ENCODE measurements at regions not wholly inside any gene's neighbourhood (a gene's known extent, or its start where the extent isn't known, plus 50 kb on each side); places are given as distances from the start of the nearest gene placed in this dataset.

- Histone ChIP-seq H4K91ac (ENCODE audit: insufficient read depth, low read depth, low read length) (peak overlapping the region; percentile 100), H3K4ac (ENCODE audit: low read depth, low read length) (peak overlapping the region; percentile 99), H3K36me3 (ENCODE audit: control insufficient read depth, insufficient read depth, low read length) (no peaks in the 10 kb centered on the region), H4K20me1 (ENCODE audit: insufficient read depth, low read length) (no peaks in the 10 kb centered on the region), H2BK120ac (ENCODE audit: low read depth, low read length) (peak overlapping the region; percentile 100), H3K18ac (ENCODE audit: low read depth, low read length) (peak overlapping the region; percentile 99), H2AFZ (replicated peaks; ENCODE audit: low read length, poor library complexity) (peak overlapping the region; percentile 81), H2BK15ac (ENCODE audit: low read depth, low read length) (peak overlapping the region; percentile 97), H2BK5ac (ENCODE audit: low read depth, low read length, poor library complexity, severe bottlenecking) (peak overlapping the region; percentile 98), H3K9ac (ENCODE audit: low read depth, low read length) (peak overlapping the region; percentile 33; the same call in 1 of the 2 replicates), H3K9me3 (ENCODE audit: control insufficient read depth, insufficient read depth, low read length) (peaks cover 3% of the 10 kb centered on the region; the same call in 1 of the 2 replicates), H2AK5ac (ENCODE audit: low read depth, low read length) (peak overlapping the region; percentile 100), H3K79me1 (ENCODE audit: low read depth in 1 of 2, low read length in 2 of 2) (peaks cover 0 to 11% of the 10 kb centered on the region in 2 experiments; a peak in 1 of 4 replicates), H3K56ac (ENCODE audit: extremely low read depth, insufficient read depth, low read length) (peak overlapping the region; percentile 98; the same call in 1 of the 2 replicates), H3K27me3 (ENCODE audit: control insufficient read depth, insufficient read depth, low read length) (no peaks in the 10 kb centered on the region), H3K4me1 (ENCODE audit: control insufficient read depth, insufficient read depth, low read length) (peaks cover 30% of the 10 kb centered on the region), H3K4me3 (ENCODE audit: insufficient read depth, low read depth, low read length) (no peak overlapping the region), H3K14ac (replicated peaks; ENCODE audit: low read depth, low read length) (peak overlapping the region; percentile 96), H2AK9ac (replicated peaks; ENCODE audit: low read depth, low read length, poor library complexity) (peak overlapping the region; percentile 74), H3K27ac (ENCODE audit: insufficient read depth, low read length) (peak overlapping the region; percentile 51), H4K5ac (ENCODE audit: low read depth, low read length) (peak overlapping the region; percentile 96), H2BK20ac (ENCODE audit: low read depth, low read length) (peak overlapping the region; percentile 98), H3K4me2 (ENCODE audit: low read depth, low read length) (no peak overlapping the region), H3K23ac (ENCODE audit: low read depth, low read length) (peak overlapping the region; percentile 82), H4K8ac (ENCODE audit: low read depth in 2 of 2, low read length in 2 of 2) (peak overlapping the region; percentile 91 to 99), H3K9me1 (ENCODE audit: insufficient read depth, low read length) (peaks cover 24% of the 10 kb centered on the region)
- dilution Hi-C loops (cut with HindIII; ENCODE audit: low sequenced_read_pairs, unreplicated experiment) (no loop called here), intact Hi-C loops (cut with micrococcal nuclease) (no loop called here), in situ Hi-C loops (cut with MboI; ENCODE audit: low sequenced_read_pairs) (no loop called here)
- CTCF ChIA-PET = interaction anchor here (1.5 kb wide), 1 partner anchor 58 kb away, joined by 7 read pairs; no protein-coding TSS in a partner anchor
- ATAC-seq (ENCODE audit: low read depth) (peak; percentile 46), DNase-seq (peak; percentile 74)
- 100% methylated on average over 1 of the region's 7 CpGs; no CpG with 5 or more reads in 1 of the 2 experiments for WGBS, 2 experiments (ENCODE audit: extremely low coverage in 2 of 2, insufficient read length in 1 of 2)
- no TSS peak for BruUV-seq (replicated peaks)
- POLR2A ChIA-PET (ENCODE audit: unreplicated experiment) = no interaction called here
- TF ChIP-seq NFE2L2 (IDR thresholded peaks at IDR 0.05; ENCODE audit: low read depth, low read length) = peak; percentile 15; the same call in 1 of the 2 replicates
- TF ChIP-seq SMC3 (IDR thresholded peaks at IDR 0.05; ENCODE audit: low read depth, low read length) = no peak
- no peak for TF ChIP-seq MXI1 (IDR thresholded peaks at IDR 0.05; ENCODE audit: borderline replicate concordance, low read depth, low read length)
- no peak for TF ChIP-seq RAD21 (IDR thresholded peaks at IDR 0.05; ENCODE audit: low read length)
- no peak for TF ChIP-seq MAZ (IDR thresholded peaks at IDR 0.05; ENCODE audit: borderline replicate concordance, low read depth, low read length)
- TF ChIP-seq BHLHE40 (IDR thresholded peaks at IDR 0.05; ENCODE audit: low read depth, low read length) = no peak
- TF ChIP-seq USF2 (IDR thresholded peaks at IDR 0.05; ENCODE audit: low read depth, low read length) = no peak
- TF ChIP-seq RFX5 (IDR thresholded peaks at IDR 0.05; ENCODE audit: low read depth, low read length) = no peak
- TF ChIP-seq CHD1 (IDR thresholded peaks at IDR 0.05; ENCODE audit: low read depth, low read length) = no peak
- TF ChIP-seq FOS (IDR thresholded peaks at IDR 0.05; ENCODE audit: low read depth, low read length) = no peak; the same call in 1 of the 2 replicates
- no peak for TF ChIP-seq MAFK (IDR thresholded peaks at IDR 0.05; ENCODE audit: low read depth, low read length)
- TF ChIP-seq RCOR1 (IDR thresholded peaks at IDR 0.05; ENCODE audit: insufficient replicate concordance, low read length) = peak; percentile 57
- no peak for TF ChIP-seq ELK1 (IDR thresholded peaks at IDR 0.05; ENCODE audit: borderline replicate concordance, low read depth, low read length)
- TF ChIP-seq POLR2A (IDR thresholded peaks at IDR 0.05; ENCODE audit: low read depth, low read length) = no peak
- TF ChIP-seq CTCF (conservative IDR thresholded peaks at IDR 0.05; ENCODE audit: low read depth, low read length) = peak; percentile 45
Measured at GRCh38 chr7:45980181-45980905, 59.3 kb upstream of the IGFBP3 start.

Measured in IMR-90 (cell line).